Rectal smooth muscle tissue (tissue), 1 donor: ENCODE measurements at regions not wholly inside any gene's neighbourhood (a gene's known extent, or its start where the extent isn't known, plus 50 kb on each side); places are given as distances from the start of the nearest gene placed in this dataset.

Experiments used
- H3K27ac ChIP-seq: one replicate; pipeline ENCODE4 v1.7.0; 2013; ENCODE audit warnings: low read depth, low read length, inconsistent platforms
- H3K27me3 ChIP-seq: one replicate; pipeline ENCODE4 v1.7.0; 2013; ENCODE audit warnings: low read length; ENCODE audit not compliant: control insufficient read depth, insufficient read depth
- H3K36me3 ChIP-seq: one replicate; pipeline ENCODE4 v1.7.0; 2013; ENCODE audit warnings: low read length; ENCODE audit not compliant: control insufficient read depth, insufficient read depth
- H3K4me1 ChIP-seq: one replicate; pipeline ENCODE4 v1.7.0; 2013; ENCODE audit warnings: low read length; ENCODE audit not compliant: control insufficient read depth, insufficient read depth
- H3K4me3 ChIP-seq: one replicate; pipeline ENCODE4 v1.7.0; 2013; ENCODE audit warnings: low read length
- H3K9ac ChIP-seq: one replicate; pipeline ENCODE4 v1.7.0; 2013; ENCODE audit warnings: low read length

DNA sequence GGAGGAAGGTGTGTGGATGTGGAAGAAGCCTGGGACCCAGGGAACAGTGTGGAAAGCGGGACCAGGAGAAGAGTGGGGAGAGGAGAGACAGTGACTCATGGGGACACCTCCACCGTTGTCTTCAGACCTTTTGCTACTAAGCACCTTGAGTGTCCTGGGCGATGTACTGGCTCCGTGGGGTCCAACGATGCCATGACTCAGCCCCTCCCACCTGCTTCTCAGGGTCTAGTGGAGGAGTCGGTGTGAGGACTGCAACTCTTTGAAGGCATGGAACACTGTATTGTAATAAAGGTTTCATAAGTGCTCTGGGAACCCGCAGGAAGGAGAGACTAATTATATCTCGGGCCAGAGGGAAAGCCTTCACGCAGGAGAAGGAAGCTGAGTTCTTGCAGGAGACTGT lies 166.9 kb upstream of the KL start:
- Histone ChIP-seq H3K27me3 (no peaks in the 10 kb centered on the region), H3K4me1 (no peaks in the 10 kb centered on the region), H3K27ac (no peak overlapping the region), H3K4me3 (no peak overlapping the region), H3K9ac (no peak overlapping the region), H3K36me3 (no peaks in the 10 kb centered on the region)

DNA sequence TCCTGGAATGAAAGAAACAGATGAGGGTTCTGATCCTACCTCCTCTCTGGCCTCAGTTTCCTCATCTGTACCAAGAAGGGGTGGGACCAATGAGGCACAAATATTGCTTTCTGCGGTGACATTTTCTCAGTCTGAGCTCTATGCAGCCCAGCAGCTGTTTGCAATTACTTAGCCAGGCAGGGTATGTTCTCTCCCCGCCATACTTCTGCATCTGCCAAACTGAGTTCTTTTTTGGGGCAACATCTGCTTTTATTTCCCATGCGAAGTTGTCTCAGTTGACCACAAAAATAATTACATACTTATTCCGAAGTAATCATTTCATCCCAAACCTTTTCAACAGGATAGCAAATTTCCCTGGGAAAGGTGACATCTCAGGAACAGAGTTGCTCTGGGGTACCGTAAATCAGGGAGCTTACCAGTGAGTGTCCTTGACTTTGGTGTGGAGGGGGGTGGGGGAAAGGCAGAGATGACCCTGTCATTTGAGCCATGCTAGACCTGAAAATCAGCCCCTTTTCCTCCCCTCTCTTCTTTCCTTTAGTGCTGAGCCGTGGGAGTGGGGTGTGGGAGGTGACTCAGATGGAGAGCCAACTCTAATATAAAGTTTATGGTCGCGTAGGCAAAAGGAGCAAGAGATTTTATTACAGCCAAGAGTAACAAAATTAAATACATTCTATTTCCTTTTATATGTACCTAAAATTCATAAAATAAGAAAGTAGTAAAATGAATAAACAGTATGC lies 165.7 kb upstream of the KL start:
- Histone ChIP-seq H3K27me3 (no peaks in the 10 kb centered on the region), H3K4me3 (no peak overlapping the region), H3K36me3 (no peaks in the 10 kb centered on the region), H3K4me1 (no peaks in the 10 kb centered on the region), H3K9ac (no peak overlapping the region), H3K27ac (no peak overlapping the region)

DNA sequence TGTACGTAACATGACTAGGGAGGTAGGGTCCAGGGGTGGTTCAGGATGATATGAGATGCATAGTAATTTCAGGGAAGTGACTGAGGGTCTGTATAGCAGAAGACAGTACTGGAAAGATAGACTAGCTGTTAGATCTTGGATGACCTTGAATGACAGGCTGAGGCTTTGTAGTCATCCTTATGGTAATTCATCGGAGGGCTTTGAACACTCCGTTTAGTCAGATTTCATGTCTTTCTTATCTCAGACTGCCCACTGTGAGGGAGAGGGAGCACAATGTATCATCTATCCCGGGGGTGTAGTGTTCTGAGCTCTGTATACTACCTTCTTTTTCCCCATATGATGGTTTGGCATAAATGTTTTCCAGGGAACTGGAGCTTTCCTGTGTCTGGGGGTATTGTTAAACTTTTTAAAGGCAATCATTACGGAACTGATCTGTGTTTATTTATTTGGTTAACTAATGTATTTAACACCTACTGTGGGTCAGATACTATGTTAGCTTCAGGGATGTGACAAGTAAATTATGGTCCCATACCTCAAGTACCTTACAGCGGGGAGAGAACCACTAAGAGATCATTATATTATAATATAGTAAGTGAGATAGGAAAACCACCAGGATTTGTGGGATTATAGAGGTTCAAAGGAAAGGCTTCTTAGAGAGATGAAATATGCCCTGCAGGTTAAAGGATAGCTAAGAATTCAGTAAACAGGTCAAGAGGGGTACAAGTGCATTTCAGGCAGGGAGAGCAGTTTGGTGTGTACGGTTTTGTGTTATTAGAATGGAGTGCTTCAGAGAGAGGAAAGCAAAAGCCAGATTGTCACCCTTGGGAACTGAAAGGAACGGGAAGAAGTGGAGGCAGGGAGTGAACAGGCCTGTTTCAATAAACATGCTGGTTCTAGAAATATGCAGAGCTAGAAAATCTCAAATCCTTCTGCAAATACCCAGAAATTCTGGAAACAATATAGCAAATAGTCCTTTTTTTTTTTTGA lies 164.8 kb upstream of the KL start:
- Histone ChIP-seq H3K4me3 (no peak overlapping the region), H3K27ac (no peak overlapping the region), H3K4me1 (no peaks in the 10 kb centered on the region), H3K27me3 (no peaks in the 10 kb centered on the region), H3K36me3 (no peaks in the 10 kb centered on the region), H3K9ac (no peak overlapping the region)

DNA sequence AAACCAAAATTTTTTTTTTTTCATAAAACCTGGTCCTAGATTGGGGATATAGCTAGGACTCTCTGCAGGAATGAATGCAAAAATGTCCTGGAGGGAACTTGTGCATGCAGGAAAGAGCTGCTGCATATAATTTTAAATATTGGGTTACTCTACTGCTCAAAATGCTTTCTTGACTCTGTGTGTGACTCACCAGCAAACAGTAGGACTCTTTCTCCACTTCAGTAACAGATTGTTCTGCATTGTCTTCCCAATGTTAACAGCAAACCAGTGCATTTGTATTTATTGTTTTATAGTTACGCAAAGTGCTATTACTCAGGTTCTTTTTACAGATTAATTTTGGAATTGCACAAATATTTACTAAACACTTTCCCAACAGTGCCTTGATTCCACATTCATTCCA lies 163.7 kb upstream of the KL start:
- no peaks in the 10 kb centered on the region for H3K27me3 ChIP-seq
- H3K4me3 ChIP-seq = no peak overlapping the region
- H3K9ac ChIP-seq = no peak overlapping the region
- no peak overlapping the region for H3K27ac ChIP-seq
- no peaks in the 10 kb centered on the region for H3K4me1 ChIP-seq
- no peaks in the 10 kb centered on the region for H3K36me3 ChIP-seq

DNA sequence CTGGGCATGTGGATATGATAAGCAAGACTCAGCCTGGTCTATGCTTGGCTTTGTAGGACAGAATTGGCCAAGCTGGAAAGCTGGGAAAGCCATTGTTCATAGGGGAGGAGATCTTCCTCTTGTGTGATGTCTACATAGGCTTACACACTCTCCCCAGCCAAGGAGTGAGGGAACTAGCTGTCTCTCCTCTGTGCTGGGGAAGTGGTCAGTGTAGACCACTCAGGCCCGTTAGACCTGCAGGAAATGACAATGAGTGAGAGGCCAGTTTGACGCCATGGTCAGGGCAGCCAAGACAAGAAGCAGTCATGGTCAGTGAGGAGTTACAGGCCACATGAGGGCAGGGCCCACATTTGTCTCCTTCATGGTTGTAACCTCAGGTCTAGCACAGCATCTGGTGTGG lies 159.1 kb upstream of the KL start:
- no peaks in the 10 kb centered on the region for H3K27me3 ChIP-seq
- no peak overlapping the region for H3K4me3 ChIP-seq
- H3K27ac ChIP-seq = no peak overlapping the region
- H3K4me1 ChIP-seq = no peaks in the 10 kb centered on the region
- H3K9ac ChIP-seq = no peak overlapping the region
- no peaks in the 10 kb centered on the region for H3K36me3 ChIP-seq

DNA sequence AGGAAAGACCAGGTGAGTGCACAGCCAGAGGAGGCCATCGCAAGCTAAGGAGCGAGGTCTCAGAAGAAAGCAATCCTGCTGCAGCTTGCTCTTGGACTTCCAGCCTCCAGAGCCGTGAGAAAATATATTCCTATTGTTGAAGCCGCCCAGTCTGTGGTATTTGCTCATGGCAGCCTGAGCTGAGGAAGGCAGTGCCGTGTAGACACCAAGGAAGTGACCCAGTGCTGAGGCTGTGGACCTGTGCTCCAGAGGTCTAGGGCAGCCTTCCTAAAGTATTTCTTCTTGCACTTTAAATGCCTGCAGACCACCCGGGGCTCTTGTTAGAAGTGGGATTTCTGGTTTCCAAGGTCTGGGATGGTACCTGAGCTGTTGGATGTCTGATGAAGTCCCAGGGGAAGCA lies 158.5 kb upstream of the KL start:
- Histone ChIP-seq H3K36me3 (no peaks in the 10 kb centered on the region), H3K27ac (no peak overlapping the region), H3K4me3 (no peak overlapping the region), H3K27me3 (no peaks in the 10 kb centered on the region), H3K9ac (no peak overlapping the region), H3K4me1 (no peaks in the 10 kb centered on the region)

DNA sequence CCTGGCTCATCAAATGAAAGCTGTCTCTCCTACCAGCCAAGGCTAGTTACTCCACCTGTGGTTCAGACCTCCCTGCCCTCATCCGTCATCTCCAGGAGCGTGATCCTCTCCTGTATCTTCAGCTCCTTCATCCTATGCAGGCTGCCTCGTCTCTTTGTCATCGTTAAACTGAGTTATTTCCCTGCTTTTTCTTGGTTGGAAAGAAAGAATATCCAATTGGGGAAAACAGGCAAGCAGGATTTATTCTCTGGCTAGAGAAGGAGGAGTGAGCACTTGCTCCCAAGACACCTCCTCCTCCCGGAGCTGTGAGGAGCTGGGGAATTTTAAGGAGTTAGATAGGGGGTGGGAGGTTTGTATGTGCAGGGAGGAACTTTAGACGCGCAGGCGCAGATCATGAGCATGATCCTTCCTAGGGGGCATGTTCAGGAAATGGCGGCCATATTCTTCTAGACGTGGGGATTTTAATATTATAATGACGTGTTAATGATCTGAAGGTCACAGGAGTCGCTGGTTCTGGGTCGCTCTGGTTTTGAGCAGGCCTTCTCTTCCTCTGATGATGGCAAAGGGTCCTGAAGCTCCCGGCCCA lies 156.4 kb upstream of the KL start:
- no peak overlapping the region for H3K4me3 ChIP-seq
- no peak overlapping the region for H3K9ac ChIP-seq
- H3K36me3 ChIP-seq = no peaks in the 10 kb centered on the region
- no peaks in the 10 kb centered on the region for H3K4me1 ChIP-seq
- H3K27me3 ChIP-seq = no peaks in the 10 kb centered on the region
- no peak overlapping the region for H3K27ac ChIP-seq

DNA sequence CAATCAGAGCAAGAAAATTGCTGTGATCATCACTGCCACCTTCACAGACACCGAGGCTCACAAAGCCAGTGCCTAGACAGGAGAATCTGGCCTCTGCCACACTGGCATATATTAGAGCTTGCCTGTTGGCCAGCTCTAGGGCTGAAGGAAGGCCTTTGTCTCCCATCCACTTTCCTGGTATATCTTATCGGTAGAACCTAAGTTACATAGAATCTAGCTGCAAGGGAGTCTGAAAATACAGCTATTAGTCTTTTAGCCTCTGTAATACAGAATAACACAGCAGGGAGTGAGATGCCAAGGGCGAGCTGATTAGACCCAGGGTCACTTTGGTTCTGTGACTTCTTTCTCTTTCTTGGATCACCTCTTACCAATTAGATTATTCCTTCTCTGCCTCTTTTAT lies 154.9 kb upstream of the KL start:
- Histone ChIP-seq H3K4me1 (no peaks in the 10 kb centered on the region), H3K9ac (no peak overlapping the region), H3K36me3 (no peaks in the 10 kb centered on the region), H3K4me3 (no peak overlapping the region), H3K27ac (no peak overlapping the region), H3K27me3 (no peaks in the 10 kb centered on the region)

DNA sequence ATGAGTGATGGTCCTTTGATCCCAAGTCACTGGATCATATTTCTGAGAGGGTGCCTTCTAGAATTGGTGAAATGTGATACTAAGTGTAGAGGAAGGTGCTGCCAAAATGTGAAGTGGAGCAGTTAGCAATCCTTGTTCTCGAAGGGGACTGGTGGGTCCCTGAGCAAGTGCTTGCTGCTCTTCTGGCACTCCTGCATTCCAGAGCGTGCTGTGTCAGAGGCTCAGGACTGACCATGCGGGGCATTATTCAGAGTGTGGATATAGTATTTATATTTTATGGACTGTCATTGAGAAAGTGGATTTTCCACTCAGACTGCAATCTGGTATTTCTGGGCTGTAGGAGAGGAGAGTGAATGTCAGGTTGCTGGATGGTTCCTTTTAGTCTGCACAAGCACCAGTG lies 152.6 kb upstream of the KL start:
- no peaks in the 10 kb centered on the region for H3K4me1 ChIP-seq
- H3K27me3 ChIP-seq = no peaks in the 10 kb centered on the region
- H3K4me3 ChIP-seq = no peak overlapping the region
- H3K27ac ChIP-seq = no peak overlapping the region
- H3K36me3 ChIP-seq = no peaks in the 10 kb centered on the region
- no peak overlapping the region for H3K9ac ChIP-seq

DNA sequence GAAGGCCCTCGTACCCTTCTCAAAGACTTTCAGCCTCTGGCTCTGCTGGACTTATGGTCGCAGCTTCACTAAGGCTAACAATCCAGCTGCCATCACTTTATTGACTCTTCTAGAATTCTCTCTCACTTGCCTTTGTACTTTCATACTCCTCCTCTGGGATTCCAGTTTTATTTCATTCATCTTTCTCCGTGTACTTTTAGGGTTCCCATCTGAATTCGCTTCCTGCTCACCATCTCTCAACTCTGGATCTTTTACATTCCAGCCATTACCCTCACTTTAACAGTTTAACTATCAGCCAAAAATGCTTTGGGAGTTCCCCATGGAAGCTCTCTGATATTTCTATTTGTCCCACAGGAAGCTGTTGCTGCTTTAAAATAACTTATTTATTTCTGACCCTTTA lies 149.3 kb upstream of the KL start:
- Histone ChIP-seq H3K4me3 (no peak overlapping the region), H3K27ac (no peak overlapping the region), H3K9ac (no peak overlapping the region), H3K4me1 (no peaks in the 10 kb centered on the region), H3K27me3 (no peaks in the 10 kb centered on the region), H3K36me3 (no peaks in the 10 kb centered on the region)

DNA sequence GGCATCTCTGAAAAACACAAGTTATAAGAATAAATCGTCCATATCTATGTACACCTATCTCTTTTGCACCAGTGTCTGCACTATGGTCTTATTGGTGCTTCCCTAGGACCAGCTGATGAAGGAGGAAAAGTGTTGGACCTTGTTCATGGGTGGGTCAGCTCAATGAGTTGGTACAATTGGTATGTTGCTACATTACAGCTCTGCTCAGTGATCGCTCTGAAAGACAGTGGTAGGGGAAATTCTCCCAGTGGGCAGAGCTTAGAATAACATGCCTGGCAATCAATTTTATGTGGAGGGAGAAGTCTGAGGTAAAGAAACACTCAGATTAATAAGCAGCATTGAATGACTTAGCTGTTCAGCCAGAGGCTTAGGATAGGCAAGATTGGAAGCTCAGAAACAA lies 138.7 kb upstream of the KL start:
- H3K27me3 ChIP-seq = no peaks in the 10 kb centered on the region
- H3K4me1 ChIP-seq = peaks cover 15% of the 10 kb centered on the region
- H3K4me3 ChIP-seq = no peak overlapping the region
- H3K36me3 ChIP-seq = no peaks in the 10 kb centered on the region
- no peak overlapping the region for H3K27ac ChIP-seq
- H3K9ac ChIP-seq = no peak overlapping the region

DNA sequence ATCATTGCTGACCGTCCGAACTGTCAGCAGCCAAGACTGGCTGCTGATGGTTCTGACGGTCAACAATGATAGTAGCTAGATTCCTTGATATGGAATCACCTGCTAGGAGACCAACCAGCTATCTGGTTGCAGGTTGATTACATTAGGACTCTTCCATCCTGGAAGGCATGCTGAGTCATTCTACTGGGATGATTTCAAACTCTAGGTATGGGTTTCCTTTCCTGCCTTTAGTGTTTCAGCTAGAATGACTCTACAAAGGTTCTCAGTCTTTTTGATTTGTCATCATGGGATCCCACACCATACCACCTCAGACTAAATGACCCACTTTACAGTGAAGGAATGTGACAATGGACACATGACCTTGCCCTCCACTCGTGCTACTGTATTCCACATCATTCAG lies 138.1 kb upstream of the KL start:
- Histone ChIP-seq H3K4me3 (no peak overlapping the region), H3K4me1 (peaks cover 18% of the 10 kb centered on the region), H3K27me3 (no peaks in the 10 kb centered on the region), H3K9ac (no peak overlapping the region), H3K27ac (no peak overlapping the region), H3K36me3 (no peaks in the 10 kb centered on the region)
